GM18508 (cell line): ENCODE measurements at regions not wholly inside any gene's neighbourhood (a gene's known extent, or its start where the extent isn't known, plus 50 kb on each side); places are given as distances from the start of the nearest gene placed in this dataset.
"Not testable (repeated sequence)": the region's sequence is repeated elsewhere in the genome, so short reads cannot be mapped to it uniquely, and the experiment has no call there.

ENCODE experiments used
- ATAC-seq: cut with Tn5 transposase; IDR thresholded peaks from one replicate; pipeline ENCODE4 v1.9.1; 2021; ENCODE audit warnings: moderate number of reproducible peaks; ENCODE audit not compliant: insufficient read depth, unreplicated experiment

GRCh38 chr3:182629521-182629920 lies 163.8 kb upstream of the ATP11B start:
- ATAC-seq: no peak

GRCh38 chr3:182631183-182632076 lies 161.9 kb upstream of the ATP11B start:
- ATAC-seq: no peak

- no peak for ATAC-seq
Measured at GRCh38 chr3:182632077-182632393, 161.3 kb upstream of the ATP11B start.

DNA sequence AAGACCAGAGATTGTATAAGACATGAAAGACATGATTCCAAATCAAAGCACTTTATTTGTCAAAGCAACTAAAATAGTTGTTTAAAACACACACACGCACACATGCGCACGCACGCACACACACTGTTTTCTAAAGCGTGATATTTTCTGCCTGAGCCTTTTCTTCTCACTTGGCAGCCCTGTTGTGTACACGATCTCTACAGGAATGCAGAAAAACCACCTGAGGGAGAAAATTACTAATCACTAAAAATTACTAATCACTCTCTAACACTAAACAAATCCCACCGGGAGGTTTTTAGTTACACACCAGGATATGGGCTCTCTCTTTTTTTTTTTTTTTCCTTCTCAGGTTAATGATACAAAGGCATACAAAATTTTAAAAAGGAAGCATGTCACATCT lies 160.1 kb upstream of the ATP11B start:
- ATAC-seq: no peak

DNA sequence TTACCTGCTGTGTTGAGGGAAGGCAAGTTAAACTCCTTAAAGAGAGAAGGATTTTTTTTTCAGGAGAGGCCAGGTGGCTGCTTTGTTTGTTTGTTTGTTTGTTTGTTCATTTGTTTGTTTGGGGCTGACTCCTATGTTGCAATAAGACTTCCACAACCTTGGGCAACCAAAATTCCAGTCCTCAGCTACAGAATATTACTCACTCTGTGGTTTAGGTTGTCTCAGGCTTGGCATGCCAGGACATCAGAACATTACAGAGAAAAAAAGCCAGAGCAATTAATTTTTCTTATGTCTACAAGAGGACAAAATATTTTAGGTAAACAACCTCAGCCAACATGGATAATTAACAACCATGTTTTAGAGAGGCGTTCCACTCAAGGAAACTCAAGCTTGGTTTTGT lies 156.7 kb upstream of the ATP11B start:
- no peak for ATAC-seq

DNA sequence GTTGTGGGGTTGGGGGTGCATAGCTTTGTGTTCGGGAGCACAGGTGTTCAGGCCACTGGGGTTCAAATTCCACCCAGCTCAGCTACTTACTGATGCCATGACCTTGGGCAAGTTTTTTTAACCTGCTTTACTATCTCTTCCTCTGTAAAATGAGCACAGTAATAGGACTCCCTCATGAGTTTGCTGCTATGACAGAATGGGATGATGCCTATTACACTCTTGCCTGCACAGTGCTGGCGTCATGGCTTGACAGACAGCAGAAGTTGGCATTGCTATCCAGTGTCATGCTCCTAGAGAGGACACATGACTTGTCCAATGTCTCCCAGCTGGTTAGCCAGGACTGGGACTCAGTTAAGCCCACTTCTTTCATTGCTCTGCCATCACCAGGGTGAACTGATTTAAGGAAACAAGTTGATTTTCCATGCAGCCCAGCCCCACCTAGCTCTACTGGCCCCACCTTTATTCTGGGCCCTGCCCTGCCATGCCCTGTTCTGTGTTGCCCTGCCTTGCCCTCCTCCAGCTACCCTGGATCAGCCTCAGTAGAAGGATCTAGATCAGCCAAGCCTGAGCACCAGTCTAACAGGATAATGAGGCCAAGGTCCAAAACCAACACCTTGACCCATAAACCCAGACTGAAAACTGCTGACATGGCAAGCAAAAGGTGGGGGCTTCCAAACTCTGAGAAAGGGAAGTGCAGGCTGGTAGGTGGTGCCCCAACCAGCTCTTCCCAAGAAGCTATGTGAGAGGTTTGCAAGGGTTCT lies 155.8 kb upstream of the ATP11B start:
- ATAC-seq: no peak

DNA sequence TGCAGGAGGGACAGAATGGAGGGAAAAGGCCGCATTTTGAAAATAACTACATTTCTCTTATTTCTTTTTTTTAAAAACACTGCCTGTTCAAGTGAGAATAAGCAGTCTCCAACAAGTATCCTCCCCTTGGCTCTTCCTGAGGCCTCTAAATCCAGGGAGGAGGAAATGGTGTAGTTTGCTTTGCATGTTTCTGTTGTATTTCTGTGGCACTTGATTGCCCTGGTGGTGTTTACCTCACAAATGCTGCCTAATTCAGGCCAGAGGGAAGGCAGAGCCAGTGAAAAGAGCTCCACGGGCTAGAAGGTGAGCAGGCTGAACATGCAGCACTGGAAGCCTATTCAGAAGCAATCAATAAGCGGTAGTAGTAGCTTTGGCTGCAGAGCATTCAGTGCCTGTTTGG lies 149.3 kb upstream of the ATP11B start:
- no peak for ATAC-seq

DNA sequence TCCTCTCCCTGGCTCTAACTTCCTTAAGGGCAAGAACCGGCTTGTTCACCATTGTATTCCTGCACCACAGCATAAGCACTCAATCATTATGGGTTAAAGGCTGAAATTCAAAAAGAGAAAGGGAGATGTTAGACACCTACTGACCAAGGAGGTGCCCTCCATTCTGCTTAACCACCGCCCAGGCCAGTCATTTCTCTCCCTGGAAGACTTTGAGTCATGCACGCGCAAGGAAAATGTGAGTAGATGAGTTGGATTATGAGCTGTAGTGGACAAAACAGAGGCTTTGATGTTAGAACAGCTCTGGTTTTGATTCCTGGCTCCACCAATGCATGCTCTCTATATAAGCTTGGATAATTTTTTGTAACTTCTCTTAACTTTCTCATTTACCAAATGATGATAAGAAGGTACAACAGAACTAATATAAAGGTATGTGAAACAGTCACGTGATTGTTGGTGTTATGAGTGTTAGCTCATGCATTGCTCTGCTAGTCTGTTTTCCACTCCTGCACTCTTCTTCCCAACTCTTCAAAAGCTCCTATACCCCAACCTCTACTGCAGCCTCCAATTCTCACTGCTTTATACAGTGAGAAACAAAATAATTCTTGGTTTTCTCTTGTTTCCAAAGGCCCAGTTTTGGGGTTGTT lies 148.4 kb upstream of the ATP11B start:
- no peak for ATAC-seq

DNA sequence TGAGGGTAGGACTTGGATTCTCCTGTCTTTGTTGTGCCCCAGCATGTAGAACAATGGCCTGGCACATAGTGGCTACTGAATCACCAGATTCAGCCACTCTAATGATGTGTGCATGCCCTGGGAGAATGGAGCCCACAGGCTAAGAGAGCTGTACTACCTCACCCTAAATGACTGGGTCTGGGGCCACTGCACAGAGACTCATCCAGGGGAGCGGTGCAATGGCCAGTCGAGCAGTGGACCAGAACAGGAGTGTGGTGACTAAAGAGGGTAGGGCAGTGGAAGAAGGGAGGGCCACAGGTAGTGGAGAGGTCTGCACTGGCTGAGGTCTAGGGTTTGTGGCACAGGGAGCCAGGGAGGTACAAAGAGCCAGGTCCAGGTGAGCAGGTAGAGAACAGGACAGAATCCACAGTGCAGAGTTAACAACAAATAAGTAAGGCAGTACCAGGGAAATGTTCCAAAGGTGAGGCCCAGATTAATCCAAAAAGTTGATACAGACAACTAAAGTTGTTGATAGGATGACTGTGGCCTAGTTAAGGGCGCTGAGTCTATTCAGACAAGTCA lies 142.7 kb upstream of the ATP11B start:
- no peak for ATAC-seq

DNA sequence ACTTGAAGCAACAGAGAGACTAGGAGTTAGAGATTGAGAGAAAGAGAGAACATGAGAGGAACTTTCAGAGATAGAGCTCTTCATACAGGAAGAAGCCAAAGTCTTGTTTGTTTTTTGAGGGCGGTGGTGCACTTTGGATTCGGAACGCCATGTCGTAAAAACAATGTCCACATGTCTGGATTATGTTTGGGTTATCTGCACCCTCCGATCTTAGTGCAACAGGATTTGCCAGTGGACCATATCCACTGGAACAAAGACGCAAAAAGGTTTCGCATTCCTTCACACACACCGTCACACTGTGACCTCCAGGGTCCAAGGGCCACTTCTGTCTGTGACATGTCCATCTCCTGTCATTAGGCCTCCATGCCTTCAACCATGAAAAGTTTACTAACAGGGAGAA lies 141.8 kb upstream of the ATP11B start:
- no peak for ATAC-seq

DNA sequence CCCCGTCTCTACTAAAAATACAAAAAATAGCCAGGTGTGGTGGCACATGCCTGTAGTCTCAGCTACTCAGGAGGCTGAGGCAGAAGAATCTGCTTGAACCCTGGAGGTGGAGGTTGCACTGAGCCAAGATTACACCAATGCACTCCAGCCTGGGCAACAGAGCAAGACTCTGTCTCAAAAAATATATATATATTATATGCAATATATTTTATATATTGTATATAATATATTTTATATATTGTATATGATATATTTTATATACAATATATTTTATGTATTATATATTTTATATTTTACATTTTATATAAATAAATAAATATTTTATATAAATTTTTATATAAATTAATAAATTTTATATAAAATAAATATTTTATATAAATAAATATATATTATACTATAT lies 140.2 kb upstream of the ATP11B start:
- not testable (repeated sequence) for ATAC-seq

- no peak for ATAC-seq
Measured at GRCh38 chr3:182668541-182668940, 124.8 kb upstream of the ATP11B start.

- no peak for ATAC-seq
Measured at GRCh38 chr3:182668974-182669373, 124.3 kb upstream of the ATP11B start.

GRCh38 chr3:182671541-182671940 lies 121.8 kb upstream of the ATP11B start:
- no peak for ATAC-seq

DNA sequence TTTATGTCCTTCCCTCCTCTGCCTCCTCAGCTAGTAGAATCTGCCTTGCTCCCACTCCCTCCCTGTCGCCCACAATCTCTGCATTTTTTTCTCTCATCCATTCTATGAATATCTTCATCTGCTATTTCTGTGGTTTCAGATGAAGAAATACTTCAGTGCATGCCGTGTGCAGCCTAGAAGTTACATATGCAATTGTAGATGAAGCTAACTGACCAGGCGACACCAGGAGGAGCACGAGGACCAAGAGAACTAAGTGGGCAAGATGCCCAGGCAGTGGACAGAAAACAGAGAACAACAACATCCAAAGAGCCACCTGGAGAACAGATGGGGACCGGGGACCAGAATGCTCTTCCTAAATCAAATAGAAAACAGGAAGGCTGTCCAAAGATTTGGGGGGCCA lies 121.4 kb upstream of the ATP11B start:
- no peak for ATAC-seq

DNA sequence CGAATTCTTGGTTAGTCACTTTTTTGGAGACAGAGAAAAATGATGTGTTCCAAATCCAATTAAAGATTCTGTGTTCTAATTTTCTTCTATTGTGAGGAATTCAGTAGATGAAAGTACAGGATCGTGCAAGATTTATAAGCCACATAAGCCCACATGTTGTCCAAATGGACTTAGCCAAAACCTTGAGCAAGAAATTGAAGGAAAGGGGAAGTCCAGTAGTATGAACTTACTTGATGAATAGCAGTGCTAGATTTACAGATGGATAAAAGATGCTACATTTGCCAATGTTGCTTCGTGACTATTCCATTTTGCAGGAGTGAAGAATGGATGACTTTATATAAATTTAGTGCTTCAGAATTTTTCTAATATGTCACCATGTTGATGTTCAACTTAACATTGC lies 120.0 kb upstream of the ATP11B start:
- no peak for ATAC-seq

- ATAC-seq: peak; percentile 74
Measured at GRCh38 chr3:182682263-182683241, 110.8 kb upstream of the ATP11B start.

DNA sequence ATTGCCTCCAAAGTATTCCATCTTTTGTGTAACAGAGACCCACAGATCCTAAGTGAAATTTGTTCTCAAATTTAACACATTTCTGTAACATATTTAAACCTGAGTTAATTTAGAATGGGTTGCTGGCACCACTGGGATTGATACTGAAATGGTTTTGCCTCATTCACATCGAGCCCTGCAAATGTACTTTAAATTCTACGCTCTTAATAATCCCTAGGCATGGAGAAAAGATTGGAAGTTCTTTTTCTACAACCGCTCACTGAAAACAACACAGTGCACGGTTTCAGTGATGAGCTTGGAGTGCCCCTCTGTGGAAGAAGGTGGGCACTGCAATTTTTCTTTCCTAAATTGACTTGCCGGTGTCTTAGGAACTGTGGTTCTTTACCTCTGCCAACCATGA lies 109.9 kb upstream of the ATP11B start:
- peak; percentile 66 for ATAC-seq

GRCh38 chr3:182683858-182684257 lies 109.4 kb upstream of the ATP11B start:
- ATAC-seq: peak; percentile 3
